Lung microvascular endothelial cell (primary cell): ENCODE measurements at regions not wholly inside any gene's neighbourhood (a gene's known extent, or its start where the extent isn't known, plus 50 kb on each side); places are given as distances from the start of the nearest gene placed in this dataset.

Experiments
- DNase-seq, 2 donors: peaks; one replicate each; pipeline versions ENCODE4 v3.0.0 to v3.0.0-alpha.2; 2010; ENCODE audit warnings: low read depth in 2 of 2

DNA sequence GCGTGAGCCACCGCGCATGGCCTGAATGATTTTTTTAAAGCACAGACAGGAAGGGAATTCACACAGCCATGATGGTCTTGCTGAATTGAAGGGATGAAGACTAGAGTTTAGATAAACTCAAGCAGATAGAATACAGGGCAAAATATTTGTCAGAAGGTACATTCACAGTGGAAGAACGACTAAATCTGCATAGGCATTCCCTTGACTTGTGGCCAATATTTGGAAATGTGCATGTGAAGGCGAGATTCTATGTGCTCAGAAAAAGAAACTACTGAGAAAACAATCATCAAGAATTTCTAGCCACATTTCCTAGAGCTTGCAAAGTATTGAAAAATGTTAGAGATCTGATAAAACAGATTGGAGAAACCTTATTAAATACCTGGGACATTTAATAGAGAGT lies 1166.2 kb downstream of the DNAJB9 start:
- DNase-seq = no peak

DNA sequence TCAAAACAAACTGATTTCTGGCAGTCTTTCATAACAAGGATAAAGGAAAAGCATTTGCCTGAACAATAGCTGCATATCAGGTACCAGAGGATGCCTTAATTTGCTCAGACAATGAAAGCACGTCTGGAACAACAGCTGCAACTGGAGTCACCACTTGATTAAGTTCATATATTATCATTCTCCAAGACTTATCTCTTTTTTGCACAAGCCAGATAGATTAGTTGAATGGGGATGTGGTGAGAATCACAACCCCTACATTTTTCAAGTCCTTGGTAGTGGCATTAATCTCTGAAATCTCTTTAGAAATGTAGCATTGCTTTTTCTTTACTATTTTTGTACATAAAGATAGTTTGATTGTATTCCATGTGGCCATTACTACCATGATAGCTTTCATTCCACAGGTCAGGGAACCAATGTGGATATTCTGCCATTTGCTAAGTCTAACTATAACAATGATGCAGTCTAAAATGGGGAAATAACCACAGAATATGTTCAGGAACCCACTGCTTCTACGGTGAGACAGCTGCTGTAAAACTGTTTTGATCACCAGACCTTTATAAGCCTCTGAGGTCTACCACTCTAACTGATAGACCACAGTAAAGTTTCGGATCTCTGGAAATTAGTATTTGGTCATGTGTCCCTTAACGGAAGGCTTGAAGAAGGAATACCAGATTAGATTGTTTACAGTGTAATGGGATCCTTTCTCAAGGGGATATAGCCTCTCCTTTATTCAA lies 1176.2 kb downstream of the DNAJB9 start:
- no peak for DNase-seq

DNA sequence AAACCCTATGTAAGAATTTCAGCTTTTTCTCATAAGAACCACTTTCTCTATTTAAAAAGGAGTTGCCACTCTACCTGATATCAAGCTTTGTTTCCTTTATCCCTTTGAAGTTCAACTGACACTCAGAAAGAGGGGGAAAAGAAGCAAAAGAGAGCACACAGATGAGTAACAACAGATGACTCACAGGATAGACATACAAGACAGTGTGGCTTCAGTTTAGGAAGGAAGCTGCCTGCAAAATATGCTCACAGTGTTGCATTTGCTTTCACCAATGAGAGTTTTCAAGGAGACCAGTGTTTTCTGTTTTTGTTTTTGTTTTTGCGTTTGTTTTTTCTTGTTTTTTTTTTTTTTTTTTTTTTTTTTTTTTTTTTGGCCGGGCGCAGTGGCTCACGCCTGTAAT lies 1181.6 kb downstream of the DNAJB9 start:
- no peak for DNase-seq

DNA sequence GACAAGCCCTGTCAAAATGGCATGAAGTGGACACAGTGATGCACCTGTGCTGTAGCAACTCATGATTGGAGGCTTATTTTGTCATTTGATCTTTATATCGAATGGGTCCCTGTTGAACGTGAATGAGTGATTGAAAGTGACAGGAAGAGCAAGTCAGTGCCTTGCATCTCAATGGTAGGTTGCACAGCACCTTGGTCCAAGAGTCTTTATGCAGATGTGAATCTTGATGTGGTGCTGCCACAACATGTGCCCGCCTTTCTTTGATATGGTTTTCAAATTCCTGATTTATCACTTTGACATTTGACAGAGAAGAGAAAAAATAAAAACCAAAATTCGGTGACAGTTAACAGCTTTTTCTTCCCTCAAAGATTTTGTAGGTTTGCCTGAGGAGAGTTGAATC lies 1182.4 kb downstream of the DNAJB9 start:
- no peak for DNase-seq

DNA sequence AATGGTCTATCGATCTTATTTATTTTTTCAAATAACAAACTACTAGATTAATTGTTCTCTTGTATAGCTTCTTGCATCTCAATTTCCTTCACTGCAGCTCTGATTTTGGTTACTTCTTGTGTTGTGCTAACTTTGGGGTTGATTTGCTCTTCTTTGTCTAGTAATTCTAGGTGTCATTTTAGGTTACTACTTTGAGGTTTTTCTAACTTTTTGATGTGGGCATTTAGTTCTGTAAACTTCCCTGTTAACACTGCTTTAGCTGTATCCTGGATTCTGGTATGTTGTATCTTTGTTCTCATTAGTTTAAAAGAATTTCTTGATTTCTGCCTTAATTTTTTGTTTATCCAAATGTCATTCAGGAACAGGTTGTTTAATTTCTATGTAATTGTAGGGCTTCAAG lies 1188.0 kb downstream of the DNAJB9 start:
- no peak for DNase-seq

DNA sequence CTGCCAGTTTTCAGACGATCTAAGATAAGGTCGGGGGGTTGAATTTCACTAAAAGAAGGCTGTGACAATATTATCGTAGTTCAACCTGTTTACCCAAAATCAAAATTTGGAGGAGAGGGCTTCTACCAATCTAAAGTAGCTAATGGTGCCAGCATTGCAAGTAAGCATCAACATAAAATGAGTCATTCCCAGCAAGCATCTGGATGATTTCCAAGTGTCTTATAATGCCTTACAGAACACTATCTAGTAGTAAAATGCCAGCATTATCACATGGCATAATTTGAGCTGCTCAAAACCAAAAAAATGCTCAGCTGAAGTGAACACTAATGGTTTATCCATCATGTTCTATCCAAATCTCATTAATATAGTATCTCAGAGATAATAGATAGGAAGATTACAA lies 1193.9 kb downstream of the DNAJB9 start:
- DNase-seq = no peak

DNA sequence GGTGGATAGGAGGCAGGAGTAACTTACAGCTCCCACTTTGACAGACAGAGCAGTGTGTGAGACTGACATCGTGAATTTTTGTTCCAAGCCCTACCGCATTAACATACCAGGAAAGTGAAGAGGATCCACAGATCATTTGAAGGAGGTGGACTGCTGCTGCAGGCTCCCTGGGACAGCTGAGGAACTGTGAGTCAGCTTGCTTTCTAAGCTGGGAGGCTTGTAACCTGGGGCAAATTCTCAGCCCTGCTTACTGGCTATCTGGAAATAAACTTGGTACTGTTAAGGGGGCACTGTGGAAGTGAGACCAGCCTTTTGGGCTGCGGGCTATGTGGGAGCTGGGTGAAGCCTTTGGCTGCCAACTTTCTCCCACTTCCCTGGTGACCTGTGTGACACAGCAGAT lies 1202.5 kb downstream of the DNAJB9 start:
- no peak for DNase-seq

DNA sequence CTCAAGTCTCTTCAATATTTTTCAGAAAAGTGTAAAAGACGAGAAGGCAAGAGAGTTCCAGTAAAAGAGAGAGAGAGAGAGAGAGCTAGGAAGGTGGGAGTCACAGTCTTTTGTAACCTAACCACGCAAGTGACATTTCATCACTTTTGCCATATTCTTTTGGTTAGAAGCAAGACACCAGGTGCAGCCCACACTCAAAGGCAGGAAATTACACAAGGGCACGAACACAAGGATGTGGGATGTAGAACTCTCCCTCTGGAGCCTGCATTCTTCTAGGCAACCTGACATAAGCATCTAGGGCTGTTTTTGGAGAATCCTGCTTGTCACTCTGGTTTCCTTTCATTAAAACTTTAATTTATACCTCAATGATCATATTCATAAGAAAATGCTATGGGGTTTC lies 1213.1 kb downstream of the DNAJB9 start:
- DNase-seq = no peak

DNA sequence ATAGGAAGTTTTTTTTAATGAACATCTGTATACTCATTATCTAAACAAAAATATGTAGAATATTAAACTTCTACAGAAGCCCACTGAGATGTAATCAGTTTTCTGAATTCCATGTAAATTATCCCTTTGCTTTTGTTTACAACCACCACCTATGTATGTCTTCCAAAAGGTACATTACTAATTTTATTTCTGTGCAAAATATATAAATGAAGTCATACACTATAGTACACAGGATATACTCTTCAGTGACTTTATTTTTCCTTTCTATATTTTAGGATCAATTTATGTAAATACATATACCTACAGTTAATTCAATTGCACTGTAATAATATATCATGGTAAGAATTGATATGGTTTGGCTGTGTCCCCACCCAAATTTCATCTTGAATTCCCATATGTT lies 1236.9 kb downstream of the DNAJB9 start:
- no peak for DNase-seq

DNA sequence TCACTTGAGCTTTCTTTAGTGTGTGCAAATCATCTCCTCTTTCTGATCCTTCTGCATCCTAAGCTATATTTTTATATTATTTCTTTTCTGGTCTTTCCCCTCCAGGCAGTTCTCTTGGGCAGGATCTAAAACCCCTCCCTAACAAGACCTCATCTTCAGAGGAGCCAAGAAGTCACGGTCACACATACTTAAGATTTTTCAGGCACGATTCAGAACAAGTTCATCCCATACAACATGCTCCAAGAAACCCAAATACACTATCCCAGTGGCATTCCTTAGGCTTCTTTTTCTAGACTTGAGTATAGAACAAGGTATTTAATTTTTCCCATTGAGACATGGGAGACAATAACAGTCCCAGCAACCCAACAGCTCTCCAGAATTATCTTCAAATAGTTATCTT lies 1251.5 kb downstream of the DNAJB9 start:
- DNase-seq = no peak

DNA sequence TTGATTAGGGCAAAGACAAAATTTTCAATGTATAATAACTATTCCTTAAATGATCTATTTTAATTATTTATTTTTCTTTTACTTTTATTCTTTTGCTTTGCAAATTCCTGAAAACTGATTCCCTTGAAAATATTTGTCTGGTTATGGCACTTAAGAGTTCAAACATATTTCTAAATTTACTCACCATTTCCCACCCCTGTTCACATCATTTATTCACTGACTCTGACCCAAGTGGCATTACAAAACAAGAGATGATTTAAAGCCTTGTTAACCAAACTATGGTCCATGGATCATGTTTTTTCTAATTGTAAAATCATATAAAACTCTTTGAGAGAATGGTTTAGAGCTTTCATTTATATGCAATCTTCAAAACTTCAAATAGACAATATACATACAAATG lies 1256.1 kb upstream of the LRRN3 start:
- no peak for DNase-seq

DNA sequence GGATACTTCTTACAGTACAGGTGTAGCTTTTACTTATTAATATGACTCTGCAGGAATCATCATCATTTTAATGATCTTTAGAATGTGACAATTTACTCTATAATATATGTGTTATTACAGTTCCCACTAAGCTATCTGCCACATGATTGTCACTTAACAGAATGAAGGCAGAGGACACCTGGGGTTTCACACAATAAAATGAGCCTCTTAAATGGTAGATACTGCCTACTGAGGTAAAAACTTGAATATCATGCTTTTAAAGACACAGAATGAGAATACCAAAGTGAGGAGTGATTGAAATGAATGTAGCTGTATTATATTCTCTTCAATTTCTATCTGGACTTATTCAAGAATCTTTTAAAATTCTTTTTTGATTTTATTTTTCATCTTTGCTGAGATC lies 1255.3 kb upstream of the LRRN3 start:
- no peak for DNase-seq

DNA sequence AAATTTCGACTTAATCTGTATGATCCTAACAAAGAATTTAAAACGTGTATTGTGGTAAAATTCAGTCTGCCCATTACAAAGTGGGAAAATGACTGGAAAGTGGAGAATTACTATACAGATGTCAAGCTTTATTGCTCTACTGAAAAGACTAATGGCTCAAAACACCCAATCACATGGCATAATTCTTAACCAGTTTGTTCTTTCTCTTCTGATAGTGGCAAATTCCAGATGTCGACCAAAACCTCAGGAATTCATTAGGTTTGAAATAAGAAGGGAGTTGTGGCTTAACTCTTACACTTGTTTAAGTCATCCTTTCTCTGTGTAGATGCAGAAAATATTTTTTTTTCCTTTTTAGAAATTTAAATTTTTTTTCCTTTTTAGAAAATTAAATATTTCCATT lies 1254.9 kb upstream of the LRRN3 start:
- DNase-seq = no peak

DNA sequence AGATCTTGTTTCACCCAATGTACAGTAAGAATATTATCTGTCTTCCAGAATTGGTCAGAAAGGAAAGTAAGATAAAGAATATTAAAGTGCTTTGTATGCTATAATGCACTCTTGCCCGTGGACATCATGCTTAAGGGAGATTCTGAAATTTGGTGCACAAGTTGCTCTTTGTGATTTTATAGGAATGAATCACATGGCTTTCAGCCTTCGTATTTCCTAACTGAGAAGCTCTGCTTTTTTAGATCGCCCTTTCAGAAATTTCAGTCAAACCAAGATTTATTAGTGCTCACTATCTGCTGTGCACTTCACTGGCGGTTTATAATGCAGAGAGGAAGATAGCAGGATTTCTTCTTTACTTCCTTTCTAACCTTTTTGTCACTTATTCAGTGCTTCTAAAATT lies 1248.5 kb upstream of the LRRN3 start:
- DNase-seq = no peak

DNA sequence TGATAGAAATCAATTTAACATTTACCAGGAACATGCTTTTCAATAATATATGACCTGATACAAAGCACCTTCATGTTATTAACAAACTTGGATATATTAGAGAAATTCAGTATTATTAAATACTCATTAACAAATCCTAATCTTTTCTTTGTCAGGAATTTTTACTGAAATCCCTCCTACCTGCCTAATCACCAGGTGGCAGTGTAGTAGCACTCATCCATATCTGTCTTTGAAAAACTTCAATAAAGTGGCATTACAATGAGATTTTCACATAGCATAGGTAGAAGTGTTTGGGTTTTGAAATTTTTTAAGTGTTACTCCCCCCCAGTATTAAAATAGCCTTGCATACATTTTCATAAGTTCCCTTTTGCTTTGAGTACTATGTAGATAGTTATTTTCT lies 1246.6 kb upstream of the LRRN3 start:
- peak in 1 of 2 donors; percentile 42 for DNase-seq

DNA sequence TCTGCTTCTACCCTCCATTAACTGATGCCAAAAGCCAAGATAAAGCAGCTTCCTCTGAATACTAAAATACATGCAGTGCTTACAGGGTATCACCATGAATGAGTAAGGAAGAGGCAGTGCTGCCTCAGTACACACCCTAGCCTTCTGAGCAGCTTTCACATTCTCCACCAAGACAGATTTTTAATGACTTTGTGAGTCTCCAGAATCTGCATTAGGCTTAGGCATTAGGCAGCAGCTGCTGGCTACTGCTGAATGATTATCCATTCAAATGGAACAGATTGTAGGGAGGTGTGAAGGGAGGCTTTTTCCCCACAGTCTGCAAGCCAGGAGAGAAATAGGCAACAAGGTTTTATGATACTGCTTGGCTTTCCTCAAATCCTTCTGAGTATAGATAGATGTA lies 1226.7 kb upstream of the LRRN3 start:
- DNase-seq = no peak

DNA sequence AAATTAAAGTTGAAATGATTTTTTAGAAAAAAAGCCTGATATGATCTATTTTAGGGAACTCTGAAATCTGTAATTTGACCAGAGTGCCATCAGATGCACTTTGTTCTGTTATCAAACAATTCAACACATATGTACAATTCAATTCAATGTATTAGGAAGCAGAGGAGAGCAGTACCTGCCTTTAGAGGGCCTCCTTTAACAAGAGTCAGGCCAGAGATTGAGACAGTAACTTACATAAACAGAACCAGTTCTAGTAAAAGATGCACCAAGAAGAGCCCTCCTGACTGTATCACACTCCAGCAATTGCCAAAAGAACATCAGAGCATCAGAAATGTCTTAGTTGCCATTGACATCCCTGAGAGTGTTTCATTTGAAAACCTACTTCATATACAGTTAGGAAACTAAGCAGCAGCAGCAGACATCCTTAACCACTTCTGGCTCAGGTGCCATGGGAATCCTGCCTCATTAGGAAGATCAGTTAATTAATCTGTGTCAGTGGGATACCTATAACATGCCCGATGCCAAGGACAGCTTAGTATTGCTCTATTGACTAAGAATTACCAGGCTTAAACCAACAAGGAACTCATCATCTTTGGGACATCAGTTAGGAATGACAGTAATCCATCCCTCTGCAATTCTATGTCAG lies 1222.6 kb upstream of the LRRN3 start:
- DNase-seq = no peak

DNA sequence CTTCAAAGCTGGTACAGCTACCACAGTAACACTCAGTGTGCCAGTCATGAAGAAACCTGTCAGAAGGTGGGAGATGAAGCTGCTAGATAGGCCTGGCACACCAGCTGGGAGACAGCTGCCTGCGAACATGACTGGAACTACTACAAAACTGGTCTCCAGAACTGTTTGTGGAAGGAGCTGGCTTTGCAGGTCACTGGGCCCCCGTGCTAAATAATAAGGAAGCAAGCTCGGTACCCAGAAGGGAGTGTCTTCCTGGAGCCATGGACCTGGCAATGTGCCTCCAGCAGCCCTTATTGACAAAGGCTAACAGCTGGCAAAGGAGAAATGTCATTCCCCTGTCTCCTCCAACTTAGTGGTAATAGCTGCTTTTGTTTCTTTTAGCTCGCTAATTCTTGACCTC lies 1217.6 kb upstream of the LRRN3 start:
- DNase-seq = no peak

DNA sequence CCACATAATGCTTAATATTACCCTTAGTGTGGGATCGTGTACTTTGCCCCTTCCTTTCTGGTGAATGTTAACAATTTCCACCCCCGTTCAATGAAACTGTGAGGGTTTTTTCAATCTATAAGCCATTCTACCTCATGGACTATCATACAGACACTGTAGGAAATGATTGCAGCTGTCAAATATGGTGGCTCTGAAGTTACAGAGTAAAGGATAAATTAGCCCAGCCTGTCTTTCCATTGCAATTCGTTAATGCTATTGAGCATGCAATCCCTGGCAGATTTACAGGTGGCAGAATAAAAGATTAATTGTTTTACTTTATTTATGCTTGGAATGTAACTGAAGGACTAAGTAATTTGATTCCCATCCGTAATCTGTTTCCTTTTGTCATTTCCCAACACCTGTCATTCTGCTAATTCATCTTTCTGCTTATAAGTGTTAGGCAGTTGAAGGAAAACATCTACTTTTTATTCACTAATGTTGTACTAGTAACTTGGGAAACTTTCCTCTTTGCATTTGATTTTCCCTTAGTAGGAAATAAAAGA lies 1211.6 kb upstream of the LRRN3 start:
- DNase-seq = no peak

DNA sequence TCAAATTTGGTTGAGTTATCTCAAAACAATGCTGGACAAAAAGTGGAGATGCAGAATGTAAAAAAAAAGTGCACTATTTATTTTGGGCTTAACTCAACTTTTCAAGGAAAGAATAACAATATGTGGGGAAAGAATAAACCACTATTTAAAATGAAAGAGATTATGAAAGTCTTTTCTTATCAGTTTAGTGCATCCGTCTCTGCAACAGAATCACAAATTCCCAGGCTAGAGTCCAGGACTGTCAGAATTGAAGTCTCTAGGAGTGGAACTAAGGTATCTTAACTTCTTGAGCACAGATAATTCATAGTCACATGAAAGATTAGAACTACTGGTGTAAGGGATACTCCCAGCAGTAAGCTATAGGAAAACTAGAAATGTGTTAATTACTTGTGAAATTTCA lies 1200.3 kb upstream of the LRRN3 start:
- peak in 1 of 2 donors; percentile 3 for DNase-seq

DNA sequence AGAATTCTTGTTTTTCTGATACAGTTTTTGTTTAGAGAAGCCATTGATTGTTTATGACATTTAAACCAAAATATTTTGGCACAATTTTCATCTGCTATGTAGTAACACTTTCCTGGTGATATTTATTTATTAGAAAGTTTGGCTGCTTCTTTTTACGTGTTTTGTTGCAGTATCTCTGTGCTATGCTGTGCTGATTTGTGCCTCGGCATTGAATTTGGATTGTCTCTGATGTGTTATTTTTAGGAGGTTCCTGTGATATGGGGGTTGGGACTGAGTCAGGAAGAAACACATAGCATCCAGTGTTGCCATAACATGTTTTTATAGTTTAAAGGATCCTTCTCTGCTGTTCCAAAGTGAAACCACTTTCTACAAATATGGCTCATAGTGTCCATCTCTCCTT lies 1197.7 kb upstream of the LRRN3 start:
- no peak for DNase-seq

DNA sequence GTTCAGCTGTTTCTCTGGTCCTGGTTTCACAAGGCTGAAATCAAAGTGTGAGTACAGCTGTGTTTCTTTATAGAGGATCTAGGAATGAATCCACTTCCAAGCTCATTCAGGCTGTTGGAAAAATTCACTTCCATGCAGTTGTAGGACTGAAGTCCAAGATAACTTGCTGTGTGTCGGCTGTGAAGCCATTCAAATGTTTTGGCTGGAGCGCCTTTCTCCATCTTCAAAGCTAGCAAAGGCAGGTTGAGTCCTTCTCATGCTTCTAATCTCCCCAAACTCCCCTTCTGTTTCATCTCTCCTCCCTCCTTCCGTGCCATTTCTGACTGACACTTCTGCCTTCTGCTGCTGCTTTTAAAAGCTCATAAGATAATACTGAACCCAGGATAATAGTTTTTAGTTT lies 1195.4 kb upstream of the LRRN3 start:
- DNase-seq = no peak

DNA sequence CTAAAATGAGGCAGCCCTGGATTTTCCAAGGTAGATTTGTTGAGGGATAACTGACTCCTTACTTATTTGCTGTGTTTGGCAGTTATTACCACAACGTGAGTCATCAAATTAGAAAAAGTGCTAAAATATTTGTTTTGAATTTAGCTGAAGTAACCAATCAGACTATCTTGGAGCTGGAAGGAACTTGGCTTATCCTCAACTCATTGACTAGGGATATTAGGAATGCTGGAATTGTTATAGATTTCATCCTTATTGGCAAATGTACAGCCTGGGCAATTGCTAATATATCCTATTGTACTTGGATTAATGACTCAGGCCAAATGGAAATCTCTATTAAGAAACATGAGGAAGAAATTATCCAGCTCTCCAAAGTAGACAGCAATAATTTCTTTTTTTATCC lies 1189.0 kb upstream of the LRRN3 start:
- no peak for DNase-seq
